Adrenal gland (tissue), 9 donors: ENCODE measurements at regions not wholly inside any gene's neighbourhood (a gene's known extent, or its start where the extent isn't known, plus 50 kb on each side); places are given as distances from the start of the nearest gene placed in this dataset.
A peak's percentile ranks its signal among the peaks of the same experiment; 100 is the strongest.

ENCODE experiments used
- DNase-seq, 7 donors: peaks; one replicate each; pipeline ENCODE4 v3.0.0-alpha.2; 2019 to 2020
- H3K27ac ChIP-seq, 5 donors: fragments of 200-600 bp; sonication (generic) in 4 of 5; 1 replicate in 3 of 5; 2 replicates in 2 of 5; pipeline versions ENCODE4 v1.5.1 to v1.8.0; 2016 to 2020; ENCODE audit warnings: mild to moderate bottlenecking in 1 of 5
- H3K27me3 ChIP-seq: fragments of 200-600 bp; 2 replicates; pipeline ENCODE4 v1.8.0; 2021
- H3K36me3 ChIP-seq, 2 donors: fragments of 200-600 bp; replicated peaks in 1 of 2; 1 replicate in 1 of 2; 2 replicates in 1 of 2; pipeline versions ENCODE4 v1.5.1 to v1.8.0; 2018 to 2022
- H3K4me1 ChIP-seq, 2 donors: fragments of 200-600 bp; replicated peaks in 1 of 2; 1 replicate in 1 of 2; 2 replicates in 1 of 2; pipeline versions ENCODE4 v1.5.1 to v1.8.0; 2018 to 2021
- H3K4me3 ChIP-seq, 4 donors: fragments of 200-600 bp; sonication (generic) in 3 of 4; one replicate each; pipeline ENCODE4 v1.5.1; 2016 to 2018
- H3K9me3 ChIP-seq, 3 donors: fragments of 200-600 bp; sonication (generic) in 1 of 3; replicated peaks in 1 of 3; 1 replicate in 2 of 3; 2 replicates in 1 of 3; pipeline versions ENCODE4 v1.5.1 to v1.8.0; 2016 to 2021
- CTCF ChIP-seq, 6 experiments: fragments of 450-650 bp in 4 of 6; fragments of 200-600 bp in 2 of 6; sonication (generic) in 1 of 6; IDR thresholded peaks; 1 replicate in 5 of 6; 2 replicates in 1 of 6; pipeline versions ENCODE4 v1.5.1 to v1.8.0; 2016 to 2021; ENCODE audit warnings: antibody characterized with exemption in 6 of 6, mild to moderate bottlenecking in 2 of 6, moderate library complexity in 1 of 6
- POLR2A ChIP-seq, 2 donors: fragments of 450-650 bp; IDR thresholded peaks; one replicate each; pipeline ENCODE4 v1.6.1; 2017; ENCODE audit warnings: antibody characterized with exemption in 2 of 2, mild to moderate bottlenecking in 2 of 2, moderate library complexity in 1 of 2
- WGBS, 4 donors: extraction: QIAGEN DNeasy Blood & Tissue Kit in 2 of 4; methylation state at CpG; one replicate each; pipeline versions ENCODE4 v1.1.5 to v1.1.7; 2013 to 2017; 5-methylcytosine and 5-hydroxymethylcytosine counted together
- intact Hi-C, 2 donors: fragments of 100-400 bp; cut with DNase I; formaldehyde crosslinking; loops; one replicate each; pipeline versions ENCODE4 v1.14.1 to v1.15.0; 2022 to 2023
- donor health status: healthy with polysubstance abuse.
- donor health status: Bipolar disorder and iron deficiency.
- donor health status: DM: yes; HTN: yes; CAD: no.
- donor health status: DM: no; HTN: no; CAD: no.
- donor health status: DM: no; HTN: no; CAD: no.

GRCh38 chr20:23245553-23246181 lies 104.9 kb upstream of the NXT1 start:
- DNase-seq: peak; percentile 48 to 80 (median 69)
- peak overlapping the region in 1 of 5 donors; percentile 71 for H3K27ac ChIP-seq
- no peak overlapping the region for H3K4me3 ChIP-seq
- 49 to 70% (median 51%) methylated on average over 8 to 11 of the region's 11 CpGs for WGBS, 4 donors
- intact Hi-C loops: no loop called here
- H3K4me1 ChIP-seq: peaks cover 0 to 22% of the 10 kb centered on the region in 2 donors
- H3K27me3 ChIP-seq: peaks cover 3% of the 10 kb centered on the region
- TF ChIP-seq CTCF (IDR thresholded peaks at IDR 0.05) (peak; percentile 21 to 59 (median 47)), POLR2A (IDR thresholded peaks at IDR 0.05) (no peak)
- H3K9me3 ChIP-seq: no peaks in the 10 kb centered on the region
- H3K36me3 ChIP-seq: no peaks in the 10 kb centered on the region

GRCh38 chr20:23244916-23245552 lies 105.6 kb upstream of the NXT1 start:
- Histone ChIP-seq H3K9me3 (no peaks in the 10 kb centered on the region), H3K4me1 (peaks cover 0 to 22% of the 10 kb centered on the region in 2 donors), H3K36me3 (no peaks in the 10 kb centered on the region), H3K27me3 (no peaks in the 10 kb centered on the region), H3K4me3 (no peak overlapping the region), H3K27ac (peak overlapping the region in 1 of 5 donors; percentile 71)
- intact Hi-C loops: no loop called here
- peak in 1 of 7 donors; percentile 31 for DNase-seq
- no peak for TF ChIP-seq POLR2A (IDR thresholded peaks at IDR 0.05)
- 81 to 90% (median 84%) methylated on average over 9 to 13 of the region's 13 CpGs for WGBS, 4 donors

- peak in 1 of 7 donors; percentile 47 for DNase-seq
- TF ChIP-seq POLR2A (IDR thresholded peaks at IDR 0.05) (no peak), CTCF (IDR thresholded peaks at IDR 0.05) (no peak)
- peaks cover 0 to 22% of the 10 kb centered on the region in 2 donors for H3K4me1 ChIP-seq
- peak overlapping the region in 1 of 5 donors; percentile 52 for H3K27ac ChIP-seq
- no peak overlapping the region for H3K4me3 ChIP-seq
- H3K9me3 ChIP-seq: no peaks in the 10 kb centered on the region
- no peaks in the 10 kb centered on the region for H3K36me3 ChIP-seq
- 81 to 85% (median 83%) methylated on average over 23 to 27 of the region's 27 CpGs for WGBS, 4 donors
- H3K27me3 ChIP-seq: no peaks in the 10 kb centered on the region
- intact Hi-C loops: no loop called here
Measured at GRCh38 chr20:23244156-23244915, 106.3 kb upstream of the NXT1 start.

- DNase-seq: peak in 1 of 7 donors; percentile 23
- TF ChIP-seq POLR2A (IDR thresholded peaks at IDR 0.05) (no peak), CTCF (IDR thresholded peaks at IDR 0.05) (no peak)
- H3K9me3 ChIP-seq: no peaks in the 10 kb centered on the region
Measured at GRCh38 chr20:23243791-23244155, 106.8 kb upstream of the NXT1 start.

More at GRCh38 chr20:23243791-23244155, 106.8 kb upstream of the NXT1 start:
- intact Hi-C loops: no loop called here
- no peaks in the 10 kb centered on the region for H3K36me3 ChIP-seq
- peaks cover 0 to 21% of the 10 kb centered on the region in 2 donors for H3K4me1 ChIP-seq
- H3K27me3 ChIP-seq: no peaks in the 10 kb centered on the region
- H3K27ac ChIP-seq: peak overlapping the region in 1 of 5 donors; percentile 52
- no peak overlapping the region for H3K4me3 ChIP-seq
- 68 to 84% (median 72%) methylated on average over 4 of the region's 4 CpGs for WGBS, 4 donors
